GM23248 (cell line): ENCODE measurements at regions not wholly inside any gene's neighbourhood (a gene's known extent, or its start where the extent isn't known, plus 50 kb on each side); places are given as distances from the start of the nearest gene placed in this dataset.

Experiments used
- EZH2 ChIP-seq: fragments of 200-600 bp; sonication (generic); IDR thresholded peaks from 2 replicates; pipeline ENCODE4 v1.6.1; 2018; ENCODE audit warnings: antibody characterized with exemption, mild to moderate bottlenecking; ENCODE audit not compliant: insufficient read depth, poor library complexity, severe bottlenecking
- EZH2phosphoT487 ChIP-seq: fragments of 200-600 bp; sonication (generic); IDR thresholded peaks from 2 replicates; pipeline ENCODE4 v1.6.1; 2018; ENCODE audit warnings: antibody characterized with exemption, moderate library complexity, mild to moderate bottlenecking, low read depth; ENCODE audit not compliant: insufficient read depth

- no peak for TF ChIP-seq EZH2
- no peak for TF ChIP-seq EZH2phosphoT487
These were observed 136.3 kb upstream of the SNX2 start for GRCh38 chr5:122638581-122638980.
